AG08396 (cell line): ENCODE measurements at regions not wholly inside any gene's neighbourhood (a gene's known extent, or its start where the extent isn't known, plus 50 kb on each side); places are given as distances from the start of the nearest gene placed in this dataset.
"Not testable (repeated sequence)": the region's sequence is repeated elsewhere in the genome, so short reads cannot be mapped to it uniquely, and the experiment has no call there.

Experiments used
- DNase-seq: peaks from one replicate; pipeline ENCODE4 v3.0.0; 2012; ENCODE audit warnings: low spot score, mixed read lengths

- not testable (repeated sequence) for DNase-seq
These were observed 80.7 kb downstream of the SPTSSA start for GRCh38 chr14:34381304-34381703.

GRCh38 chr14:34380471-34380845, 81.6 kb downstream of the SPTSSA start:
- DNase-seq: no peak

DNA sequence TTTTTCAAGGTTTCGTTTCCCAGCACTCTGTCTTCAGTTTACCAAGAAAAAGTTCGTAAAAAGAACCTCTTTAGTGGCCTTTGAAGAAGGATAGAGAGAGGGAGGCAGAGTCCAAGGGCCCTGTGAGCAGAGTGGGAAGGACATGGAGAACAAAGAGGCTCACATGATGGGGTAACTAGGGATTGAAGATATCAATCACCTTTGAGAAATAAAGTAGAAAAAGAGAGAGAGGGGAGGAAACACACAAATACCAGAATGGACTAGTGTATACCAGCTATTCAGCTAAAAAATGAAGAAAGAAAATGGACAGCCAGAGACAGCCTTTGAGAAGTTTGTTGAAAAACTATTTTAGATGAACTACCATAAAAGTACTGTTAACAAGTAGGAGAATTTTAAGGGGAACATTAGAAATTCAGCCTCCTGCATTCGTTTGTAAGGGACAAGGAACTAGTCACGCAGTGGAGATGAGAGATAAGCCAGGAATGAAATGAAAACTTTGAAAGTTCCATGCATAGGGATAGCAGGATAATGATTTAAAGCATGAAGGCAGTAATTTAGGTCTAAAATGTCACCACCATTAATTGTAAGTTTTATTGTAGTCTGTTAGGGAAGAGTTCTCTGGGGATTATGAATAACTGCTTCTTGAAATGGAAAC, 82.1 kb downstream of the SPTSSA start:
- no peak for DNase-seq

DNA sequence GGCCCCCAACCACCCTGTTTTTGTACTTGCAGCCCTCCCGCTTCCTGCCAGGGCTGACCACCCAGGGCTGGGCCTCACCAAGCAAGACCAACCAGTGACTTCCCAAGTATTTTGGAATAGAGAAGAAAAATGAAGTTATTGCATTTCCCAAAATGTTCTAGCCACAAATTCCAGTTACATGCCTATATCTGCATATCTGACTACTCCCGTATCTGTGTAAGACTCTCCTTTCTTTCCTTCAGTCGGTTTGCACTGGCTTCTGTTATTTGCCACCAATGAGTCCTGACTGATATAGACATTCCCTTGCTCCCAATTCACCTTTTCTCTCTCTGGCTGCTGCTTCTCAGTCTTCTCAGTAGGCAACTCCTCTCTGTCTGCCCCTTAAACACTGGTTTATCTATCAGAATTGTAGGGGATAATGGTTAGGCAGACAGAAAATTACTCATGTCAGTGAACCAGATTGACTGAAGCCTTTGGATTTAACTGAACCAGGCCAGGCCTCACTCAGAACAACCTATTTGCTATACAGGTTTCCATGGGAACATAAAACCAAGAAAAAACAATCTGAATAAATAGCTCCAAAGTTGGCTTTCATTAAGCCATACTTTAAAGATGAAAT, 85.3 kb downstream of the SPTSSA start:
- DNase-seq: no peak

- DNase-seq: no peak
These were observed 86.9 kb downstream of the SPTSSA start for GRCh38 chr14:34374998-34375740.

GRCh38 chr14:34373191-34373590, 88.8 kb downstream of the SPTSSA start:
- no peak for DNase-seq

- DNase-seq: no peak
These were observed 89.3 kb downstream of the SPTSSA start for GRCh38 chr14:34372786-34373185.

DNA sequence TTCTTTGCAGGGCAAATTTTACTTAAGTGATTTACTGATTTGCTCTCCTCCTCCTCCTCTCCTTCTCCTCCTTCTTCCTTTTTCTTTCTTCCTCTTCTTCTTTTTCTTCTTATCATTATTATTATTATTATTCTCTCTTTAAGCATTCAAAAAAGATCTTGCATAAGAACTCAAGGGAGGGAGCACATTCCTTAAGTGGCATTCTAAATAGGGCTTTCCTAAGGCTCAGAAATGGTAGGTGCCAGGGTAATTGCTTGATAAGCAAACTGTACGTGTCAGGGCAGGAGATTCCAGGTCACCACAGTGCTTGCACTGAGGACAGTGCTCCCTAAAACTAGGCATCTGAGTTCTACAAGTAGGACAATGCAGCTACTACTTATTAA, 92.4 kb downstream of the SPTSSA start:
- DNase-seq: no peak

GRCh38 chr14:34368971-34369647, 92.9 kb downstream of the SPTSSA start:
- DNase-seq: no peak

- no peak for DNase-seq
These were observed 93.7 kb downstream of the SPTSSA start for GRCh38 chr14:34368115-34368970.

- DNase-seq: no peak
These were observed 96.6 kb downstream of the SPTSSA start for GRCh38 chr14:34365309-34365915.

GRCh38 chr14:34364201-34364600, 97.8 kb downstream of the SPTSSA start:
- DNase-seq: no peak

DNA sequence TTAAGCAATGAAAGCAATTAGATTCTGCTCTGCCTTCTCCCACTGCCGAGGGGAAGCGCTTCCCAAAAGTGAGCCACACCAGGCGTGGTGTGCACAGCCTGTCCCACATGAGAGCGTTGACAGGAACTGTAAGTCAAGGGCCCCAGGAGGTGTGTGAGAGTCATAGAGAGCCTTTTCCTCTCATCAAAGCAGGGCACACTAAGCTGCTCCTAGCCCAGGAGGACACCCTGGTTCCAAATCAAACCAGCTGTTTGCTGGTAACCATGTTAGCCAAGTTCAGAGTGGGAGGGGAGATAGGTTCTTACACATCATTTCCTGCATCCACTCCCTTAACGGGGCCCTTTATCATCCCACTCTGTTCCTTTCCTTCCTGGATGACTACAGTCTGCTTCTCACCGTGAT, 98.3 kb downstream of the SPTSSA start:
- no peak for DNase-seq

DNA sequence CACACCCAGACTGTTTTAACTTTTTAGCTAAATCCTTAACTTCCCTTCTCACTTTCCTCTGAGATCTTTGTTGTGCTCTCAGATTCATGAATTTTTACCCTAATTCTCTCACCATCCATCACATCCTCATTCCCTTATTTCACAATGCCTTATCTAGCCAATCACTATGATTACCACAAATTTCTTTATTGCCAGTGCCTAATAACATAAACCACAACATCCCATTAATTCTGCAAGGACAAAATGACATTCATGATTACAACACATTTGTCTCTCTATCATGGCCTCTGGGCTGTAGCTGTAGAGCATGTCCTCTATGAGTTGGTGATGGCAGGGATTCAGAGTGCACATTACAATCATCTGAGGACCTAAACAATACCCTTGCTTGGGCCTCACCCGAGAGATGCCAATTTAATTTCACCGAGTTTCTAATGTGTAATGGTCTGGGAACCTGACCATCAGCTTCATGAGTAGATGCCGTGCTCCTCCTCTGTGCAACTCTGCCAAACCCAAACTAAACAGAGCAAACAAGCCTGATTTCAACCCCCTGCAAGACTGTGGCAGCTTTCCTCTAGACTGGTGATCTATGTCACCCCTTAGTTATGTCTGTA, 99.3 kb downstream of the SPTSSA start:
- no peak for DNase-seq

DNA sequence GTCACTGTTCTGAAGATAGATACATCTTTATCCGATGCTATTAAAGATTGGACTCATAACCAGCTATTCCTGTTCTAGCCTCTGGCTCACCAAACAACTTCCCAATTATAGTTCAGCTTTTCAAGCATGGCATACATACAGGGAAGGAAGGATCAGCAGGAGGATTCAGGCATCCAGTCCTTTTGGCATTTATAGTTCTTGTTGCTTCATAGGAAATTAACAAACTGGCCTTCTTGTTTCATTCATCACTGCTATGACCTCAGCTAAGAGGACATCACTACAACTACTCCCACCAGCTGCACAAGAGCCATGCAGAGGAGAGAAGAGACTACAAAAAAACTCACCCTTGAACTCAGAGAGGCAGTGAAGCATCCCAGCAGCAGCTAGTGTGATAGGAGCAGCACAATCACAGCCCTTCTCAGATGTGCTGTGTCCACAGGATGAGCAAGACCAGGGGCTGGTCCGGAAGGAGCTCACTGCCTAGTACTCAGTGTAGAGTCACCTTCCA, 100.5 kb downstream of the SPTSSA start:
- no peak for DNase-seq

- no peak for DNase-seq
These were observed 102.5 kb downstream of the SPTSSA start for GRCh38 chr14:34359420-34360117.

- no peak for DNase-seq
These were observed 105.8 kb downstream of the SPTSSA start for GRCh38 chr14:34356264-34356654.

DNA sequence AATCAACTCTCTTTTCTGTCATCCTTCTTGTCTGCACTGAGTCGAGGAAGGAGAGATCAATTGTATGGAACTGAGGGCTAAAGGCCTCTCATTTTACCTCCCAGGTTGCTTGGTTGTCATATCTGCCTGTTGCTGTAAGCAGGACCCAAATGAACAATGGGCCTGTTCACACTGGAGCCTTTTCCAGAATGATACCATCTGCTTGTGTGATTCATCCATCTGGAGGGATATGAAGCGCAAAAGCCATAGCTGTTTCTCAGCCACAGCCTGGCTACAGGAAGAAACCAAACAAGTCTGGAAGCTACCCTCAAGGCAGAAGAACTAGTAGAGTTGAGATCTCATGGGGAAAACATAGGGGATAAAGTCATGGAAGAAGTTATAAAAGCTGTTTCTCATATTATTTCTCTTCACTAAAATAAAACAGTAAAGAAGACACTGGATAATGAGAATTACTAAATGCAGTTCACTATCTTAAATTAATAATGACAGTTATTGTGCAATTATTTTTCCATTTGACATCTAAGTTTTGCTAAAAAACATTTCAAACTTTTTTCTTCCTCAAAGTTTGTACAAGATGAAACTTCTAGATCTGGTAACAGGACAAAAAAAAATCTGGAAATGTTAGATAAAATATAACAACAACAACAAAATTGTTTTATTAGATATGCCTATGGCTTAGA, 106.3 kb downstream of the SPTSSA start:
- peak; percentile 37 for DNase-seq

DNA sequence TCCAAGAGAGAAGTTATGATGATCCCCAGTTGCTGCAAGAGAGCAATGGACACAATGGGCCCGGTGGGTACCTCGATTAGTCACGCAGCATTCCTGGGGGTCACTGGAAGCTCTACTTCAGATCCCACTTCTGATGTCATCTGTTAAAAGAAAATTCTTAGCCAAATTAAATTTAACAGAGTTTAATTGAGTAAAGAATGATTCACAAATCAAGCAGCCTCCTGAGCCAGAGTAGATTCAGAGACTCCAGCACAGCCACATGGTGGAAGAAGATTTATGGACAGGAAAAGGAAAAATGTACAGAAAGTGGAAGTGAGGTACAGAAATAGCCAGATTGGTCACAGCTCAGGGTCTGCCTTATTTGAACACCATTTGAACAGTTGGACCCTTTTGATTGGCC, 107.5 kb downstream of the SPTSSA start:
- no peak for DNase-seq

GRCh38 chr14:34350903-34351302, 111.1 kb downstream of the SPTSSA start:
- no peak for DNase-seq
